HG02981 (cell line): ENCODE measurements at regions not wholly inside any gene's neighbourhood (a gene's known extent, or its start where the extent isn't known, plus 50 kb on each side); places are given as distances from the start of the nearest gene placed in this dataset.
"Not testable (repeated sequence)": the region's sequence is repeated elsewhere in the genome, so short reads cannot be mapped to it uniquely, and the experiment has no call there.

ENCODE experiments used
- ATAC-seq: cut with Tn5 transposase; IDR thresholded peaks from one replicate; pipeline ENCODE4 v1.9.1; 2021; ENCODE audit warnings: mild to moderate bottlenecking, moderate library complexity; ENCODE audit not compliant: unreplicated experiment

GRCh38 chrX:128992107-128992971 is 531.0 kb downstream of the SMARCA1 start:
- ATAC-seq, result no peak

DNA sequence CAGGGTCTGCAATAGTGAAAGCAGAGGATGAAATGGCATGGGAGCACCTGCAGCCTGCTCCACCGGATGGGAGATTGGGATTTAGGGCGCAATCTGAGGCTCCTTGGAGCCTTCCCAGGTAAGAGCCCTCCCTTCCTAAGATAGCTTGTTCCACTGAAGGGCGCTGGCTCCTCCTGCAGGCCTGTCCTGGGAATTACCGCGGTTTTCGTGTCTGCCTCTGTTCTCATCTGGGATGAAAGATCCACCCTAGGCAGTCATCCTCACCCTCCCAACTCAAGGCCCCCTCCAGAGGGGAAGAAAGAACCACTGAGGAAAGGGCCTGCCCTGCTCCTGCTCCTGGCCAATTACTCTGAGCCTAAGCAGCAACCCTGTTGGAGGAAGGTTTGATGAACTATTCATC is 547.5 kb downstream of the SMARCA1 start:
- no peak for ATAC-seq

GRCh38 chrX:128973033-128973432 is 550.3 kb downstream of the SMARCA1 start:
- ATAC-seq, result no peak

DNA sequence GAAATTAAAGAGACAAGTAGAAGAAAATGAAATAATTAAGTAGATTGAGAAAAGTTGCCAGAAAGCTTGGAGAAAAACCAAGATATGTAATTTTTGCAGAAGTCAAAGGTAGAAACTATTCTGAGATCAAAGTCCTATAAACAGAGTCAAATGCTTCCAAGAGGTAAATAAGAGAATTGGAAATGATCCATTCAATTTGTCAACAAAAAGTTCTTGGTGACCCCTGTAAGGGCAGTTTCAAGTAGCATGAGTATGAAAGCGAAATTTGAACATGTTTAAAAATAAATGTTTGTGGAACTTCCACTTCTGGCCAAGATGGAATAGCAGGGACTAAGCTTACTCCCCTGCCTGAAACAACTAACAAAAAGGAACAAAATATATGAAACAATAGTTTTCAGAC is 562.0 kb downstream of the SMARCA1 start:
- ATAC-seq, result no peak

GRCh38 chrX:128954697-128955096 is 568.6 kb downstream of the SMARCA1 start:
- not testable (repeated sequence) for ATAC-seq

- no peak for ATAC-seq
Observed at GRCh38 chrX:128931071-128931470, 592.2 kb downstream of the SMARCA1 start.

DNA sequence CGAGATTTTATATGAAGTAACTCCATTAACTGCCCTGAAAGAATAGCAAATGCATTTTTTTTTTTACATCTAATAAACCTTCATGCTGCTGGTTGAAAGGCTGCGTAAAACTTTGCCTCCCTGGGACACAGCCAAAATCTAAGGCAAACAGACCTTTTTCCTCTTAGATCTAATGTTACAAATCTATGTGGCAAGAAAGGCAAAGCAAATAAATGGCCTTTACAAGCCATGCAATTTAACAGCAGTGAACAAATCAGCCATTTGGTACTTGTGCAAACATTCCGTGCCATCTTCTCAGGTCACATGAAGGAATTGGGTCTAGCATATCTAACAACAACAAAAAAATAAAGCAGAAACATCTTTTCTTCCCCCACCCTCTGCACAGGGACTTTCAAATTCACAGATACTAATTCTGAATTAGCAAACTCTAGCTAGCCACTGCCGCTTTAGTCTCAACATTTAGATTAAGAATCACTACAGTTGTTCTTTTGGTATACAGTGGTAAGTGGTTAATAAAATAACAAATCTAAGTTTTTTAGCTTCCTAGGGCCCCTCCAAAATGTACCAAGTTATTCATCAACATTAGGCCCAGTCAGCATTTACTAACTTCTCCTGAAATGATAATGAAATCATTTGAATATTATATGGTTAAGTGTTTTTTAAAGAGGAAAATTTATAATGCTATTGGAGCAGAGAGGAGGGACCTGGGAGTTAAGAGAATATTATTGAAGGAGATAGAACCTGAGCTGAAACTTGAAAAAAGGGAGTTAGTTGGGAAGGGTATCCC is 593.8 kb downstream of the SMARCA1 start:
- ATAC-seq, result no peak

DNA sequence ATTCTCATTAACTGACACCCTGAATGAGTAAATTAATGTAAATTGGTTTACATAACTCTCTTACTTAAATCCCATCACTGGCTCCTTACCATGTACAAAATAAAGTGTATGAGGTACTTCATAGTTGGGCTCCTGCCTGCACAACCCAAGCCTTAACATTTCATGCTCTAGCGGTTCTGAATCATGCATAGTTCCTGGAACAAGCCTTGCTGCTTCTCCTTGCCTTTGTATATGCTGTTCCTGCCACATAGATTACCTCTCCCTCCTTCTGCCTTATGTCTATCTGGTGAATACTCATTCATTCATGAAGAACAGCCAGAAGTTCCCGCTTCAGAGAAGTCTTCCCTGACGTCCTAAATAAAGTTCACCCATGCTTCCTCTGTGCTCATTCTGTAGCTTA is 594.7 kb downstream of the SMARCA1 start:
- no peak for ATAC-seq

- ATAC-seq, result no peak
Observed at GRCh38 chrX:128927363-128927762, 595.9 kb downstream of the SMARCA1 start.

- ATAC-seq, result no peak
Observed at GRCh38 chrX:128906753-128907152, 616.5 kb downstream of the SMARCA1 start.

- ATAC-seq, result no peak
Observed at GRCh38 chrX:128901018-128901417, 622.3 kb downstream of the SMARCA1 start.

DNA sequence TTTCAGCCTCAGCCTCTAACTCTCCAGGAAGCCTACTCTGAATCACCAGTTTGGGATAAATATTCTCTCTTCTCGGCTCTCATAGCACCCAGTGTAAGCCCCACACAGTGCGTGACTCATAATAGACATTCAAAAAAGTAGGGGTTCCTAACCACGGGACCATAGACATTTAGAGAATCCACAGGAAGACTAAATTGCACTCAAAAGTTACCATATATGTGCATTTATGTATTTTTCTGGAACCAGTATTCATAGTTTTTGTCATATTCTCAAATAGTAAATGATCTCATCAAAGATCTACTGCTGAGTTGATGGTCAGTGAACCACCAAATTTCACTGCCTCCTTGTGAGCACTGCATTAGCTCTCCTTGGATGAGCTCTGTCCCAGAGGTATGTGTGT is 625.7 kb downstream of the SMARCA1 start:
- ATAC-seq, result no peak

- ATAC-seq, result no peak
Observed at GRCh38 chrX:128891554-128891953, 631.7 kb downstream of the SMARCA1 start.

DNA sequence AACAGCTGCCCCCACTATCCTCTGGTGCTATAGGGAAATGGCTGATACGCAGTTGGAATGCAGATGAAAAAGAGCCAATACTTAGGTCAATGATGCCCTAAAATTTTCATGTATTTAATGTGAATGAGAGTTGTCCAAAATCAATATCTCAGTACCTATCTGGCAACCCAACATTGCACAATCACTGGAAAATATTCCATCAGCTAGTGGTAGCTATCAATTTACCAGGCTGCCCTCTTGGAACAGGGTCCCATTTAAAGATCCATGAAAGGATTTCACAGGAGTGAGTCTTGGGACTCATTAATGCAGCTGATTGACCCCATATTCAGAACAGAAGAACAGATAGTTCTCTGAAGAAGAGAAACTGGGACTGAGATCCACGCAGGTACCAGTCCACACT is 638.9 kb downstream of the SMARCA1 start:
- no peak for ATAC-seq

DNA sequence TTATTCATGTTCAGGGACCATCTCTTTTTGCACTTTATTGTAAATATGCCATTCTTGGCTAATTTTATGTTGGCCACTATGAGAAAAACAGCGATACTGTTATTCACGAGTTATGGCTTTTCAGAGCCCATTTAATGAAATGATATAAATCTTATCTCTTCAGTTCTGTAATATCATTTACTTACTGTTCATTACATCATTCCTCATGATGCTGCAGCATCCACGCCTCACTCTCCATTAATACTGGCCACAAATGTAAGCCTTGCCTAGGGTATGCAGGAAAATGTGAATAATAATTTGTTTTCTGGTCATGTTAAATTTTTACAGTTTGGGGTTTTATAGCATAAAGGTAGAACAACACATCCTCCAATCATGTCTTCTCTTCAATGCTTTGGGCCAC is 639.6 kb downstream of the SMARCA1 start:
- ATAC-seq, result no peak

DNA sequence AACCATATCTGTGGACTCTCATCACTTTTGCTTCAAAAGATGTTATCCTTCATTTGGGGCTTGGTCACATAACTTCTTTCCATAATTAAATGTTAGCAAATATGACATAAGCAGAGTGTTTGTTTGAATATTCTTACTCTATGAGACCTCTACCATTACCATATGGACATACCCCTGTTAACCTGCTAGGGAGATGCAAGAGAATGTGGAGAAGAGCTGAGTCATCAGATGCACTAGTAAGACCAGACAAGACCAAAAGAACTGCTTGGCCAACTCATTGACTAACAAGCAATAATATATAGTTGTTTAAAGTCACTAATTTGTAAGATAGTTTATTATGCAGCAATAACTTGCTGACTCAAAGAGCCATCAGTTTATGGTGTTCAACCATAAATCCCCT is 652.9 kb downstream of the SMARCA1 start:
- no peak for ATAC-seq

DNA sequence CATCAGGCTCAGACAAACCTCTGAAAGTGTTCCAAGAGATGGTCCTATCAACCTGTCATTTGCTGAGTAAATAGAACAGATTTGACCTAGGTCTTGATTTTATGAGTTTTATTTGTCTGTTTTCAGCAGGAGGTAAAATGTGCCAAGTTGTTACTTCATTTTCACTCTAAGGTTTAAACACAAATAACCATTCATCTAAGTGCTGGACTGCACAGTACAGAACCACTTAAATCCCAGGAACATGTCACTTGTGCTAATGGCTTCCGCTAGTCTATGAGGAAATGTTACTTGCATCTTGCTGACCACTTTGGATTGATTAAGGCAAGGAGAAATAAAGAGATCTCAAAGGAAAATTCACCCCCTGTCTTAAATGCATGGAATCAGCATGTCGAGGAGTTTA is 660.7 kb downstream of the SMARCA1 start:
- no peak for ATAC-seq

- no peak for ATAC-seq
Observed at GRCh38 chrX:128848374-128848773, 674.9 kb downstream of the SMARCA1 start.

- ATAC-seq, result no peak
Observed at GRCh38 chrX:128846385-128846784, 676.9 kb downstream of the SMARCA1 start.

- ATAC-seq, result no peak
Observed at GRCh38 chrX:128818690-128819089, 704.6 kb downstream of the SMARCA1 start.

DNA sequence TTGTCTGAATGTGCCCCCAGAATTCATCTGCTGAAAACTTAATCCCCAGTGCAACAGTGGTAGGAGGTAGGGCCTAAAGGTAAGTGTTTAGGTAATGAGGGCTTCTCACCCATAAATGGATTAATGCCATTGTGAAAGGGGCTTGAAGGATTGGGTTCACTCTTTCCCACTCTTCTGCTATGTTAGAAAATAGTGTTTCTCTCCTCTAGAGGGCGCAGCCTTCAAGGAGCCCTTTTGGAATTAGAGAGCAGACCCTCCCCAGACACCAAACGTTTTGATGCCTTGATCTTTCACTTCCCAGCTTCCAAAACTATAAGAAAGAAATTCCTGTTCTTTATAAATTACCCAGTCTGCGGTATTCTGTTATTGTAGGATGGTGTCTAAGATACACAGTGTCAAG is 706.4 kb downstream of the SMARCA1 start:
- no peak for ATAC-seq

GRCh38 chrX:128807367-128807766 is 715.9 kb downstream of the SMARCA1 start:
- ATAC-seq, result no peak
